Frontal cortex (tissue), 3 donors: ENCODE measurements at regions not wholly inside any gene's neighbourhood (a gene's known extent, or its start where the extent isn't known, plus 50 kb on each side); places are given as distances from the start of the nearest gene placed in this dataset.

Experiments
- DNase-seq, 2 donors: peaks; one replicate each; pipeline ENCODE4 v3.0.0; 2012; ENCODE audit warnings: low spot score in 2 of 2
- FAIRE-seq: peaks from 2 replicates; lab custom pipeline; 2012; peaks lifted over from hg19 to GRCh38; lab: Jason Lieb, UNC
- donor health status: control.
- donor health status: control.
- donor health status: control.

DNA sequence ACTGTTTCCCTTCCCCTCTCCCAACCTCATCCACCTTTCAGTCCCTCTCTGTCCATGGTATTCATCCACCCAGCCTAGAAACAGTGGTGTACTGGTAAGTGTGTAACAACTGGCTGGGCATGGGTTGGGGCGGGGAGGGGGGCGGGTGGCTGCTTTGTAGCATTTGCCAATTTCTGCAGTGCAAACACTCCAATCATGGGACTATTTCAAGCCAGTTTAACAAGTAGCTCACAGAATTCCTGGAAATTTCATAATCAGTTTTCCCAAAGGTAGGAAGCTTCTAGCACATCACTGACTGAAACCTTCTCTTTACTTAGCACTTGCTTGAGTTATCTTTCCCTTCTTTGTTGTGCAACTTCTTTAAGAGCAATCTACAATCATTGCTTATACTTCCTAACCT lies 100.8 kb upstream of the WASF3 start:
- DNase-seq (no peak), FAIRE-seq (no peak)

DNA sequence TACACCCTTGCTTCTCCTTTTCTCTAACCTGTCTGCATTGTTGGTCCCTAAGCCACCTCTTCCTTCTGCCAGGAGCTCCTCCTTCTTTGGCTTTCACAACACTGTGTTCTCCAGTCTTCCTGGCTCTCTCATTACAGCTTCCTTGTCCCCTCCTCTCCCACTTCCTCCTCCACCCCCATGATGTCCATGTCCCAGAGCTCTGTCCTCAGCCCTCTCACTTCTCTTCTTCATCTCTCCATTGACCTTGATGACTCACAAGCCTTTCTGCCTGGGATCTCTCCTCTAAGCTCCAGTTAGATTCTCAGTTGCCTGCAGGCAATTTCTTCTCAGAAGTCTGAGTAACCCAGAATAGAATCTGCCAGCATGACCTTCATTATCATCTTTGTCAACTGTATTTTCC lies 100.3 kb upstream of the WASF3 start:
- DNase-seq (no peak), FAIRE-seq (no peak)

DNA sequence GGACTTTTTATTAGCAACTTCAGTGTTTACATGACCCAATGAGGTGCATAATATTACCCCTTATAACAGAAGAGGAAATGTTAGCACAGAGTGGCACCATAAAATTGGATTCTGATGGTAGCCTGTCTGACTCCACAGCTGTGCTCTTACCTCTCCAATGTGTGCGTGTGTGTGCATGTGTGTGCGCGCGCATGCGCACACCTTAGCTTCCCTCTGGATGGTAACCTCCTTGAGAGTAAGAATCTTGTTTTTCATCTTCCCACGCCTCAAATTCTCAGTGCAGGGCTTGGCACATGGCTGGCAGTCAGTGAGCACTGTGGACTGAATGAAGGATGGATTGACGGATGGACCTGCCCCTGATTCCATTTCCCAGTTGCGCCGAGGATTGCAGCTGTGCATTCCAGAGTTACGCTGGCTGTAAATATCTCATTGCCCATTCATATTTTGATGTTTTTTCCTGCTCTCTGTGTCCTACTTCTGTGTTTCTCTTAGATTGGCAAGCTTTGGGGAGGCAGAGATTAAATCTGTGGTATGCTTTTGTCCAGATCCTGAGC lies 99.2 kb upstream of the WASF3 start:
- no peak for DNase-seq
- no peak for FAIRE-seq

DNA sequence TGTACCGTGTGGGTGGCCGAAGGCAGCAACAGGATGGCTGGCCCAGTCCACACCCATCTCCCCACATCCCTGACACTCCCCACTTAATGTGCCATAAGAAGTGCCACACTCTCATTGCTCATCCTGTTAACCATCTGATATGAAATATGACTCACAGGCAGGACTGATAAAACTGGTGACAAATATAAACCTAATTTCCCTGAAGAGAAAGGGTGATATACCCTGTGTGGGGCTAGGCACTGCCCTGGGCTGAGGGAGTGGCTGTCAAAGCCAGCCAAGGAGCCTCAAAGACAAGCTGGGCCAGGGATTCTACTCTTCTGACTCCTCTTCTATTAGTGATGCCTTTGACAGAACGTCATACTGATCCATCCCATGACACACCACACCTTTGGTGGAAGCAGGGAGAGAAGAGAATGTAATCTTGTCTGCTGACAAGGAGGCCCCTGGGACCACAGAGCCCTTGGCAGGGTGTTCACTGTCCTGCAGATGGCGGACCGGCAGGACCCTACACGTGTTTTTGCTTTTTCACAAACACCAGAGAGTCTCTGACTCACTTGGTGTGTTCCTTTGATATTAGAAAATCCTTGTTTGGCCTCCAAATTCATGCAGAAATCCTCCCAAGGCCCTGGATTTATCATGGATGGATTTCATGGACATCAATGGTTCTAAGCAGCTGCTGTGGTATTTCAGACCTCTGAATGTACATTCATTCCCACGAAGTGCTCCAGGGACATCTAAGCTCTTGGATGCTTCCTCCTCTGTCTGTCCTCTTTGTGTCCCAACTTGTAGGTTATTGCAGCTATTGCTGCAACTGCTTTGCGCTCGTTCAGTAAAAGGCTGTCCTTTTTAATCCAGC lies 98.0 kb upstream of the WASF3 start:
- no peak for FAIRE-seq
- DNase-seq: no peak

DNA sequence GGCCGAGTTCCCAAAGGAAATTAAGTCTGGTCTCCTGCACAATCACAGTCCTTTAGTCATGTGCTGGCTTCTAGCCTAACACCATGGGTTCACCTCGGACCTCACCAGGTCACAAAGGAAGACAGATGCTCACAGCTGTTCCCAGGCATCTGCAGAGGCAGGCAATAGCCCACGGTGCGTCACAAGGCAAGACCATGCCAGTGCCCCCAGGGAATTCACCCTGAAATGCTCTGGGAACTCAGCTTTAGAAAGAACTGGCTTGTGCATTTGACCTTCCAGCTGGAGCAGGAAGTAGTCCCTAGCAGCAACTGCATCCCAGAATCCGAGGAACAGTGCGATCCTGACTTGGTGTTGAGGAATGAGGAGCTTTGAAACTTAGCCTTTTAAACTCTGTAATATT lies 96.8 kb upstream of the WASF3 start:
- FAIRE-seq: no peak

DNA sequence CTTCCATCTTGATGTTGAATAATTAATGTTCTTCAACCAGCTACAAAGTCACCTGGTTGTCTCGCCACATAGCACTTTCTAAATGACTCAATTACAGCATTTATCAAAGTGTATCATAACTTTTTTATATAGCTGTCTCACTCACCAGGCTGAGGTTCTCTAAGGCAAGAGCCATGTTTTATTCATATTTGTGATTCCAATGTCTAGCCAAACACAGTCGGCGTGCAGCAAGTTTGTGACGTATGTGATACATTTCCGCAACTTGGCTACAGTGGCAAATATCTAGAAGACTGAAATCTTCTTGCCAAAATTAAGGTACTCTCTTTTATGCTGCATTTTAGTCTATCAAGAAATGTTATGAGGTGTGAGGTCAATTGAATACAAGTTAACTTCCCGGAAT lies 94.2 kb upstream of the WASF3 start:
- DNase-seq (no peak), FAIRE-seq (no peak)

More for the DNA sequence above, 96.8 kb upstream of the WASF3 start:
- no peak for DNase-seq

DNA sequence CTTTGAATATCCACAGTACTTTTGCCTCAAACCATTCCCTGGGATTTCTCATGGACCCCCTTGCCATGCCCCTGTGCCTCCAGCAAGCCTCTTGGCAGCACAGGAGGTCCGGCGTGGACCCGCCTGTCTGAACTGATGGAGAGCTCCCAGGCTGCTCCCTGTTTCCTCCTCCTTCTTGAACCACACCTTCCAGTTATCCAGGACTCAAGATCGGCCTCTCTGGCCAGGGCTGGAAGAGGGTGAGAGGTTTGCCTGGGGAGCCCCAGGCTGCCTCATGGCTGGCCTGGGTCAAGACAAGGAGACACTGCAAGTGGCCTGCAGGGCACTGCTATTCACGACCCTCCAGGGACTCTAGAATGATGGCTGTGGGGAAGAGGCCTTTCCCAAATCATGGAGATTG lies 93.6 kb upstream of the WASF3 start:
- DNase-seq: no peak
- FAIRE-seq: no peak

DNA sequence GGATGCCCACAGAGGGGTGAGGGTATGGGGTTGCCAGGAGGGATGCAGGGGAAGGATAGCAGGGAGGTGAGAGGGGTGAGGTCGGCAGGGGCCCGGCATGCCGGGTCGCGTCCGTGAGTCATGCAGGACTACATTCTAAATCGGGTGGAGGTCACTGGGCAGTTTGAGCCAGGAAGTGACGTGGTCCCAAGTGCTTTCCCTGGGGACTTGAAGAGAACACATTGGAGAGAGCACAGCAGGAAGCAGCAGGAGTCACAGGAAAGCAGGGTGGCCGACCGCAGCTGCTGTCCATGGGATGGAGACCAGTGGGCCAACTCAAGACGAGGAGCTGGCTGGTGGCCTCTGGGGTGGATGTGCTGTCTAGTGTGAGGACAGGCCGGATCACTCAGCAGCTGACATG lies 92.0 kb upstream of the WASF3 start:
- no peak for FAIRE-seq
- DNase-seq: no peak

DNA sequence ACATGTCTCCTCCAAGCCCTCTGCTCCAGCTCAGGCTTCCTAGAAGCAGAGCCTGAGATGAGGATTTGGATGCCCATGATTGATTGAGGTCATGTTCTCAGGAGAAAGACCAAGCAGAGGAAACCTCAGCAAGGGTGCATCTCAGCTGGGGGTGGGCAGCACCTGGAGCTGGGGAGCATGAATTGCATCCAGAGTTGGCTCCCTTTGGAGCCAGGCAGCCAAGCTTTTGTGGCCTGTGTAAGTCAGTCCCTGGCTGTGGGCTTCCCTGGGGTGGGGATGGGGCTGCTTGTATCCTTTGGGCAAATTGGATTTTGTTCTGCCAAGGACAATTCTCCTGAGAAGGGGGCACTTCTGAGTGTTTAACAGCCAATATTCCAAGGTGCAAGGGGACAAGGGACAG lies 91.5 kb upstream of the WASF3 start:
- peak in 1 of 2 donors; percentile 0 for DNase-seq
- FAIRE-seq: no peak

DNA sequence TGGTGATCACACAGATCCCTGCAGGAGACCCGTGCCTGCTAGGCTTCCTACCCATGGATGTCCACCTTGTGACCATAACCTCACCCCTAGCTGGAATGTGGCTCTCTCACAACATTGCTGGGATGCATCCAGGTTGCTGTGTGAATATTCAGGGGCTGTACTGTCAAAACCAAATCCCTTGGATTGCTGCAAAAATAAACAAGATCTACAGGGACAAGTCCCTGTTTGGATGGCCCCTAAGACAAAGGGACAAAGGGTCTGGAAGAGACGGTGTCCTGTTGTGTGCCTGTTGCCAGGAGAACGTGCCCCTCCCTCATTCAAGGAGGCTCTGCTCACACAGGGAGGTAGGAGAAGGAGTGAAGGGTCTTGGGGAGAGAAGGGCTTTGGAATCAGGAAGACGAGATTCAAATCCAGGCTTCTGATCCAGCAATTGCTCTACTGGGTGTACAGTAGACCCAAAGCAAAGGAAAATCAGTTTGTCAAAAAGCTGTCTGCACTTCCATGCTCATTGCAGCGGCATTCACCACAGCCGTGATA lies 89.2 kb upstream of the WASF3 start:
- no peak for FAIRE-seq
- DNase-seq: no peak

DNA sequence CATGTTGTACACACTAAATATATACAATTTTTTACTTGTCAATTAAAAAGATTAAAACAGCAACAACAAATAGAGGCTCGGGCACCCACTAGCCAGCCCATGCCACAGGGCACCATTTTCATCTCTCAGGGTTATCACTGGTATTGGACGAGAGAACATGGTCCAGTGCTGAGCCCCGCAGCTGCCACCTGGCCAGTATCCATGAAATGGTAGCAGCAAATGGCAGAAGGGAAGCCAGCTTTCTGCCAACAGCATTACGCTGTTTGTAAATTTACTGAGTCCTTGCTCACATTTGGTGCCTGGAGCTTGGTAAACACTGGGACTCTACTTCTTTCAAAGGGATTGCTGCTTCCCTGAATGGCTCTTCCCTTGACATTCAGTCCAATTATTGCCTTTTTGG lies 87.9 kb upstream of the WASF3 start:
- FAIRE-seq (no peak), DNase-seq (no peak)

DNA sequence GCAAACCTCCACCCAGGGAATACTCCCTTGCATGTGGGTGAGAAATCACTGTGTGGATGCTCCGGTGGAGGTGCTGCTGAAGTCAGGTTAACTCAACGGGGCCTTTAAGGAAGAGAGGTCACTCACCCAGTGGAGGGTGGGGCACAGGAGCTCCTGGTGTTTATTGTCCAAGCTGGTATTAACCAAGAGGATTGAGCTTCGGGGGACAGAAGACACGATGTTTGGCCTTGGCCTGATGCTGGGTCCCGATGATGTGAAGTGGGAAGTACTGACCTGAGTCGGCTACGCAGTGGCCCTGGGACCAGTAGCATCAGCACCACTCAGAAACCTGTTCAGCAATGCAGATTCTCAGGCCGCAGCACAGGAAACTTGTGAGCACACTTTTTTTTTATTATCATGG lies 85.7 kb upstream of the WASF3 start:
- FAIRE-seq: no peak
- DNase-seq: no peak

DNA sequence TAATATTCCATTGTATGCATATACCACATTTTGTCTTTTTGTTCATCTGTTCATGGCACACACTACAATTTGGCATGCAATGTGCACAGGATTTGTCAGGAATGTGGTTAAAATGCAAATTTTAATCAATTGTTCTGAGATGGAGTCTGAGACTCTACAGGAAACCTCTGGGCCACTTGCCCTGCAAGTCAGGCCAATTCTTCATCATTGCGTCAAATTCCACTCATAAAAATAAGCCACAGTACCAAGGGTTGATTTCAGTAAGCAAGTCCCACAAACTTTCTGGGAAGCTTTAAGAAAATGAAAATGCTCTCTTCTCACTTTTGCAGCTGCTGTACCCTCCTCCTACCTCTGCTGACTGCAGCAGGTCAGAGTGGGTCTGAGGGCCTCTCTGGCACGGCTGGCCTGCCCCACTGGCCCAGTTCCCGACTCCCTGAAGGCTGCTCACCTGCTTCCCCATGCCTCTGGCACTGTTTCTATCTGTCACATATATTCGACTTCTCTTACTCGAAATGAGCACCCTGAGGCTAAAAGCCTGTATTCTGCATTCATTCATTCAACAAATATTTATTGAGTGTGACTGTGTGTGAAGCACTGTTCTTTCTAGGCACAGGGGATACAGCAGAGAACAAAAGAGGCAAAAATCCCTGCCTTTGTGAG lies 83.8 kb upstream of the WASF3 start:
- DNase-seq (no peak), FAIRE-seq (no peak)

DNA sequence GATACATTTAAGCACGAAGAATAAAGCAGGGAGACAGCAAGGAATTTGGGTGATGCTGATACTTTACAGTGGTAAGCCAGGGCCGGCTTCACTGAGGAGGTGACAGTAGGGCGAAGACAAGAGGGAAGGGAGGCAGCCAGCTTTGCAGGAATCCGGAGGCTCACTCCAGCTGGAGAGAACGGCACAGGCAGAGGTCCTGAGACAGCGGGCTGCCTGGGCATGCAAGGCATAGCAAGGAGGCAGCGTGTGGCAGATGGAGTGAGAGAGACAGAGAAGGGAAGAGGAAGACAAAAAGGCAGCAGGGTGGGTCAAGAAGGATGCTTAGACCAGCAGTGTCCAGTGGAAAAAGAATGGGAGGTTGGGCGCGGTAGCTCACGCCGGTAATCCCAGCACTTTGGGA lies 83.2 kb upstream of the WASF3 start:
- DNase-seq (no peak), FAIRE-seq (no peak)

DNA sequence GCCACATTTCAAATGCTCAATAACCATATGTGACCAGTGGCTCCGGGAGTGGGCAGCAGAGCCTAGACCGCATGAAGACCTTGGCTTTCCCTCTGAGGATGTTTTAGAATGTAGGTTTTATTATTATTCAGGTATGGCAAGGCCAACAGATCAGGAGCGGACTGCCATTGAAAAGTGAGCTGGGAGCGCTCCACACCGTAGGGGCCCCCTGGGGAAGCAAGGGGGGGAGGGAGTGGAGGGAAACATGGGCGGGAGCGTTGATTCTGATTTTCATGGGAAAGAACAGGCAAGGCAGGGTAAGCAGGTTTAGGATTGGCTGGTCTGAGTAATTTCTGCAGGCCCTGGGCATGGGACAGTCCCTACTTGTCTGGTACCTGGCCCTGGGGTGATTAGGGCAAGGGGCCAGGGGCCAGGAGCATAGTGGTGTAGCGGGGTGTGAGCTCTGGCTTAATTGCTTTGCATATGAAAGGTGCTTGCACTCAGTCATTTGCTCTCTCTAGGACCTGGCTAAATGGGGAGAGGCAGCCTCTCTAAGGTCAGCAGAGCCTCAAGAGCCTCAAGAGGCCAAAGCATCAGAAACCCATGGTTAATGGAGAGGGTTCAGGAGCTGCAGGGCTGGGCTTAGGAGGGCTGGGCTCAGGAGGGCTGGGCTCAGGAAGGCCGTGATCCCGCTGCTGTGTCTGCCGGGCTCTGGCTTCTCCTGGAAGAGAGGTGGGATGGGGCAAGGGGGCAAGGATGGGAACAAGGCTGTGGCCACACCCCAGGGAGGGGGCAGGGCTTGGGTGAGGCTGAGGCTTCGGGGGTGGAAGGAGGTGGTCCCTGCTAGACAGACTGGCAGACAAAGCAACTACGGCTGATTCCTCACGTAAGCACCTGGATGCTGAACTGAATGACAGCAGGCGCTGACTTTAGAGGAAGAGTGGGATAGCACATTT lies 82.0 kb upstream of the WASF3 start:
- FAIRE-seq (no peak), DNase-seq (no peak)

DNA sequence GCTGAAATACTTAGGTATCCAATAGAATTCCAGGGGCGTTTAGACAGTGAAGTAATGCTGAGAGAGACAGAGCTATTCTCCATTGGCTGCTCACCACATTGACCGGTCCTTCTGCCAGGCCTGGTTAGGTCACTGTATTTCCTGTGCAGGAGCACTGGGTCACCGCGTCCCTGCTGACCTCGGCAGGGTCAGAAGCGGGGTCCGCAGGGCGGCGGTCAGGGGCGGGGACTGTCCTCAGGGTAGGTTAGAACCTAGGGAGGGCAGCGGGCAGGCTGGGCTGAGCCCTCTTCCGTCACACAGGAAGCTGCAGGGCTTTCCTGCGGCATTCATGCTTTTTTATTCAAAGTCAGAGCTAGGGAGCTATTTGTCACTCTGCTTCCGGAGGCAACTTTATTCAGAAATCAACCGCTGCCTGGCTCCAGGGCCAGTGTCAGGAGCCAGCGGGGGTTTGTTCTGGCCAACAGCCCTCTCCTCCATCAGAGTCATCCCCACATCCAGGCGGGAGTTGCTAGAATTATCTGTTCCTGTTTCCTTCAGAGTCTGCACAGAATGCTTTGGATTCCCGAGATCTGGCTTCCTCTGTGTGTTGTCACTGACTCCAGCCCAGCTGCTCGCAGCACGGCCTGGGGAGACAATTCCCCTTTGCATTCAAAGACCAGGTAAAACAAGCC lies 81.2 kb upstream of the WASF3 start:
- FAIRE-seq: no peak
- DNase-seq: no peak

DNA sequence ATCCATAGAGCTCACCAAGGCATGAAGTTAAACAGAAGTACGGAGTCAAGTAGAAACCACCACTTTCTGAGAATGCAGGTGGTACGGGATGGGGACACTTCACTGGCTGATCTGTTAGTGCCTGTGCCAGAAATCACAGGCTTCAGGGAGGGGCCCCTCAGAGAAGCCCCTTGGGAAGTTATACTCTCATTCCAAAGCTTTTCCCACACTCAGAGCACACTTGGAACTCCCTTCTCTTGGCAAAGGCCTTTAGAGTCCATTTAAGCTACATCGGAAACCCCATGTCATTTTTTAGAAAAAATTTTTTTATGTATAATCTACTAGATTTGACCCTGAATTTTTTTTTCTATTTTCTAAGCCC lies 80.7 kb upstream of the WASF3 start:
- DNase-seq (no peak), FAIRE-seq (no peak)

DNA sequence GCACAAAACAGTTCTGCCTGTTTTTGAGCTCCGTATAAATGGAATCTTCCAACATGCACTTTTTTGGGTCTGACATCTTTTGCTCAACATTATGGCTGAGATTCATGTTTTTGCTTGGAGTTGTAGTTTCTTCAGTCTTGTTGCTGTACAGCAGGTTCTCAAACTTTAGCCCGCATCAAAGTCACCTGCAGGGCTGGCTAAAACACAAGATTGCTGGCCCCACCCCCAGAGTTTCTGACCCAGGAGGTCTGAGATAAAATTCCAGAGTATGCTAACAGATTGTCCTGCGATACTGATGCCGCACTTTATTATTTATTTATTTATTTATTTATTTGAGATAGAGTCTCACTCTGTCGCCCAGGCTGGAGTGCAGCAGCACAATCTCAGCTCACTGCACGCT lies 79.8 kb upstream of the WASF3 start:
- FAIRE-seq: no peak
- DNase-seq: no peak

DNA sequence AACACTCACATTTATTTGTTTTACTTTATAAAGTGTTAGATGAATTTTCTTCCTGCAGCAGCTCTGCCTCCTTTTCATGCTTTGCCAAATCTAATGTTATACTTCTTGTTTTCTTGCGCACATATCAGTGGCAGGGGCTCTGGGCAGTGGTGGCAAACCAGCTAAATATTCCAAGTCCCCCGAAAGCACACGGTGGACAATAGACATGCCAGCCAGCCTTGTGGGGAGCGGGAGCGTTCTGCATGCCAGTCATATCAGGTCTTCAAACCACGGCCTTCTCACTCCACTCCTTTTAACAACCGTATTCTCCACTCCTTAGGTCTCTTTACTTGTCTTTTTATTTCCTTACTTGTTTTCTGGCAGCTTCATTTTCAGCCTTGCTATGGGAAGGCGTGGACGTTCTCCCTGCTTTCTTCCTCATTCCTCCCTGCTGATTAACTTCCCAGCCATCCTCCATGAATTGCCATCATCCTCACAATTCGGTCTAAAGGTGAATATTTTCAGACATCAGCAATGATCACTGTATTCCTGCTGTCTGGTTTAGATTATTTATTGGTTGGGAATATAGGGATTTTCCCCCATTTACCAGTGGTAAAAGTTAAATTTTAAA lies 77.1 kb upstream of the WASF3 start:
- no peak for FAIRE-seq
- no peak for DNase-seq
